MM.1S (cell line): ENCODE measurements at regions not wholly inside any gene's neighbourhood (a gene's known extent, or its start where the extent isn't known, plus 50 kb on each side); places are given as distances from the start of the nearest gene placed in this dataset.

Experiments used
- DNase-seq: peaks from one replicate; pipeline ENCODE4 v3.0.0-alpha.2; 2015
- H2AFZ ChIP-seq: fragments of 300-600 bp; sonication (generic); 2 replicates; pipeline ENCODE4 v1.6.0; 2016; ENCODE audit warnings: antibody characterized with exemption, low read length
- H3F3A ChIP-seq: fragments of 300-600 bp; sonication (generic); 2 replicates; pipeline ENCODE4 v1.6.1; 2016; ENCODE audit warnings: mild to moderate bottlenecking, antibody characterized with exemption, low read length, moderate library complexity, mixed read lengths; ENCODE audit not compliant: insufficient read depth
- H3K27ac ChIP-seq: fragments of 300-600 bp; sonication (generic); 2 replicates; pipeline ENCODE4 v1.5.1; 2016; ENCODE audit warnings: mild to moderate bottlenecking, low read length
- H3K27me3 ChIP-seq: fragments of 300-600 bp; sonication (generic); replicated peaks from 2 replicates; pipeline ENCODE4 v1.6.0; 2016; ENCODE audit warnings: low read length; ENCODE audit not compliant: insufficient read depth
- H3K36me3 ChIP-seq: fragments of 300-600 bp; sonication (generic); replicated peaks from 2 replicates; pipeline ENCODE4 v1.6.1; 2016; ENCODE audit warnings: mild to moderate bottlenecking, low read length, mixed read lengths; ENCODE audit not compliant: insufficient read depth
- H3K4me1 ChIP-seq: fragments of 300-600 bp; sonication (generic); 2 replicates; pipeline ENCODE4 v1.6.1; 2016; ENCODE audit warnings: low read length, mixed read lengths
- H3K4me2 ChIP-seq: fragments of 300-600 bp; sonication (generic); 2 replicates; pipeline ENCODE4 v1.6.0; 2016; ENCODE audit warnings: low read depth, low read length
- H3K4me3 ChIP-seq: fragments of 300-600 bp; sonication (generic); 2 replicates; pipeline ENCODE4 v1.5.1; 2016; ENCODE audit warnings: low read length, mixed read lengths
- H3K79me2 ChIP-seq: fragments of 300-600 bp; sonication (generic); 2 replicates; pipeline ENCODE4 v1.6.1; 2016; ENCODE audit warnings: mixed run types, low read length, mixed read lengths
- H3K9ac ChIP-seq: fragments of 300-600 bp; sonication (generic); 2 replicates; pipeline ENCODE4 v1.6.1; 2016; ENCODE audit warnings: low read length, mixed read lengths
- H3K9me2 ChIP-seq: fragments of 300-600 bp; sonication (generic); replicated peaks from 2 replicates; pipeline ENCODE4 v1.6.1; 2016; ENCODE audit warnings: mild to moderate bottlenecking, low read length, mixed read lengths; ENCODE audit not compliant: insufficient read depth
- H3K9me3 ChIP-seq: fragments of 300-600 bp; sonication (generic); replicated peaks from 2 replicates; pipeline ENCODE4 v1.6.1; 2016; ENCODE audit warnings: mild to moderate bottlenecking, low read length, mixed read lengths; ENCODE audit not compliant: insufficient read depth
- H4K20me1 ChIP-seq: fragments of 300-600 bp; sonication (generic); 2 replicates; pipeline ENCODE4 v1.6.1; 2016; ENCODE audit warnings: mild to moderate bottlenecking, low read length, moderate library complexity, mixed read lengths; ENCODE audit not compliant: insufficient read depth
- EZH2 ChIP-seq: fragments of 300-600 bp; sonication (generic); optimal IDR thresholded peaks from 2 replicates; pipeline ENCODE3; 2017; ENCODE audit warnings: low read depth, mild to moderate bottlenecking, antibody characterized with exemption, low read length, mixed read lengths
- EZH2phosphoT487 ChIP-seq: fragments of 300-600 bp; sonication (generic); IDR thresholded peaks from 2 replicates; pipeline ENCODE4 v1.6.1; 2018; ENCODE audit warnings: antibody characterized with exemption, low read length
- TF ChIP-seq, protein P1 (sequence below): fragments of 300-600 bp; sonication (generic); IDR thresholded peaks from 2 replicates; pipeline ENCODE4 v1.5.1; 2016; ENCODE audit warnings: antibody characterized with exemption, low read length, mixed read lengths

DNA sequence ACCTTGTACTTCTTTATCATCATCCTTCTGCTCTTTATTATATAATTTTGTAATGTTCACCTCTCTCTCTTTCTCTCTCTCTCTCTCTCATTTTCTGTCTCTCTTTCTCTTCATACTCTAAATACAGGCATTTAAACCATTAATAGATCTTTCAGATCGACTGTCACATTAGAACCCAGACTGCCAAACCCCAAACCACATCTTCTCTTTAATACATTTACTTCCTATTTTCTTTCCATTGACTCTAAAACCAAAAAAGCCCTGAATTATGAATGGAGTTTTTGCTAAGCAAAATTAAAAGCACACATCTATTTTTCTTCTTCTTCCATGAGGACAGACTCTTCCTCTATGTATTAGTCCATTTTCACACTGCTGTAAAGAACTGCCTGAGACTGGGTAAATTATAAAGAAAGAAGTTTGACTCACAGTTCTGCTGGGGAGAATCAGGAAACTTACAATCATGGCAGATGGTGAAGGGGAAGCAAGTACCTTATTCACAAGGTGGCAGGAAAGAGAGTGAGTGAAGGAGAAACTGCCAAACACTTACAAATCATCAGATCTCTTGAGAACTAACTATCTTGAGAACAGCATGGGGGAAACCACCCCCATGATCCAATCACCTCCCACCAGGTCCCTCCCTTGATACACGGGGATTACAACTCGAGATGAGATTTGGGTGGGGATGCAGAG, 272.7 kb upstream of the MGMT start:
- H3K79me2 ChIP-seq, result no peaks in the 10 kb centered on the region
- no peak overlapping the region for H3K9ac ChIP-seq
- H3K27ac ChIP-seq, result no peak overlapping the region
- no peak for TF ChIP-seq EZH2phosphoT487
- TF ChIP-seq EZH2, result no peak
- H3K36me3 ChIP-seq, result no peaks in the 10 kb centered on the region
- no peaks in the 10 kb centered on the region for H4K20me1 ChIP-seq
- H3K9me3 ChIP-seq, result no peaks in the 10 kb centered on the region
- no peaks in the 10 kb centered on the region for H3K9me2 ChIP-seq
- no peak for DNase-seq
- no peaks in the 10 kb centered on the region for H3K4me1 ChIP-seq
- H3K4me3 ChIP-seq, result no peak overlapping the region
- no peak overlapping the region for H3K4me2 ChIP-seq
- no peaks in the 10 kb centered on the region for H3F3A ChIP-seq
- no peaks in the 10 kb centered on the region for H3K27me3 ChIP-seq
- no peak overlapping the region for H2AFZ ChIP-seq

DNA sequence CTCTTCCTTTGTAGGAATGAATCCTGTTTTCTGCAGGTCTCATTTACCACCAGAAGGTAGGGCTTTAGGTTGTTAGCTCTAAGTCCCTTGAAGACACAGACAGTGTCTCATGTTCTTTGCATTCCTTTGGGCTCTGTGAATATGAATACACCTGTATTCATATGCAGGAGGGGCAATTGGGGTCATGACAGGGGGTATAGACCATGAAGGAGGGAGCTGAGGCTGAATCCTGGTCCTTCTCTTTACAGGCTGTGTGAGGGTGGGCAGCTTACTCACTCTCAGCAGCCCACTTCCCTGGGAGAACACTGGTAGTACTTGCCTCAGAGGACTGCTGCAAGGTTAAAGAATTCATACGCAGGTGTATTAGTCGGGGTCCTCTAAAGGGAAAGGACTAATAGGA, 267.2 kb upstream of the MGMT start:
- no peak overlapping the region for H2AFZ ChIP-seq
- H3K4me1 ChIP-seq, result no peaks in the 10 kb centered on the region
- H3K4me2 ChIP-seq, result no peak overlapping the region
- H3F3A ChIP-seq, result no peaks in the 10 kb centered on the region
- H3K27ac ChIP-seq, result no peak overlapping the region
- no peaks in the 10 kb centered on the region for H4K20me1 ChIP-seq
- TF ChIP-seq, protein P1, sequence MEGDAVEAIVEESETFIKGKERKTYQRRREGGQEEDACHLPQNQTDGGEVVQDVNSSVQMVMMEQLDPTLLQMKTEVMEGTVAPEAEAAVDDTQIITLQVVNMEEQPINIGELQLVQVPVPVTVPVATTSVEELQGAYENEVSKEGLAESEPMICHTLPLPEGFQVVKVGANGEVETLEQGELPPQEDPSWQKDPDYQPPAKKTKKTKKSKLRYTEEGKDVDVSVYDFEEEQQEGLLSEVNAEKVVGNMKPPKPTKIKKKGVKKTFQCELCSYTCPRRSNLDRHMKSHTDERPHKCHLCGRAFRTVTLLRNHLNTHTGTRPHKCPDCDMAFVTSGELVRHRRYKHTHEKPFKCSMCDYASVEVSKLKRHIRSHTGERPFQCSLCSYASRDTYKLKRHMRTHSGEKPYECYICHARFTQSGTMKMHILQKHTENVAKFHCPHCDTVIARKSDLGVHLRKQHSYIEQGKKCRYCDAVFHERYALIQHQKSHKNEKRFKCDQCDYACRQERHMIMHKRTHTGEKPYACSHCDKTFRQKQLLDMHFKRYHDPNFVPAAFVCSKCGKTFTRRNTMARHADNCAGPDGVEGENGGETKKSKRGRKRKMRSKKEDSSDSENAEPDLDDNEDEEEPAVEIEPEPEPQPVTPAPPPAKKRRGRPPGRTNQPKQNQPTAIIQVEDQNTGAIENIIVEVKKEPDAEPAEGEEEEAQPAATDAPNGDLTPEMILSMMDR, result no peak
- TF ChIP-seq EZH2, result no peak
- no peaks in the 10 kb centered on the region for H3K27me3 ChIP-seq
- no peak overlapping the region for H3K9ac ChIP-seq
- DNase-seq, result no peak
- no peaks in the 10 kb centered on the region for H3K9me2 ChIP-seq
- no peaks in the 10 kb centered on the region for H3K36me3 ChIP-seq
- H3K4me3 ChIP-seq, result no peak overlapping the region
- H3K9me3 ChIP-seq, result no peaks in the 10 kb centered on the region
- no peaks in the 10 kb centered on the region for H3K79me2 ChIP-seq

DNA sequence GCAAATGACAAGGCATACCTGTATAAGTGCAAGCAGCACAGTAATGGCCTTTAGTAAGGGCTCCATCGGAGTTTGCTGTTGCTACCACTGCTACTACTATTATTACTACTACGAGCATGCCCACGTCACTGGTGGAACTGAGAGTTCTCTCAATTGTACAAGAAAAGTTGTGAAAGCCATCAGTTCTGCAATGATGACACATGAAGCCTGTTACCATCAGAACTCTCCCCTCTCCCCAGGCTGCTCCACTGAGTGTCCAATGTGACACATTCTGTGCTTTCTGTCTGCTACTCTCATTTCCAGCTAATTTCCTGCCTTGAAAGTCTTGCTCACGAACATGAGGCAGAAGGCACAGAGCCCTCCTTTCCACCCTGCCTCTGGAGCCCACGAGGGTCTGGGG, 263.2 kb upstream of the MGMT start:
- no peaks in the 10 kb centered on the region for H4K20me1 ChIP-seq
- no peak overlapping the region for H3K27ac ChIP-seq
- H3K9ac ChIP-seq, result no peak overlapping the region
- no peaks in the 10 kb centered on the region for H3K4me1 ChIP-seq
- no peaks in the 10 kb centered on the region for H3K79me2 ChIP-seq
- H3F3A ChIP-seq, result no peaks in the 10 kb centered on the region
- H3K9me3 ChIP-seq, result no peaks in the 10 kb centered on the region
- H3K9me2 ChIP-seq, result no peaks in the 10 kb centered on the region
- no peaks in the 10 kb centered on the region for H3K36me3 ChIP-seq
- no peak overlapping the region for H2AFZ ChIP-seq
- H3K27me3 ChIP-seq, result no peaks in the 10 kb centered on the region
- TF ChIP-seq EZH2phosphoT487, result no peak
- TF ChIP-seq, protein P1, result no peak
- no peak for TF ChIP-seq EZH2
- no peak overlapping the region for H3K4me3 ChIP-seq
- DNase-seq, result no peak
- no peak overlapping the region for H3K4me2 ChIP-seq

DNA sequence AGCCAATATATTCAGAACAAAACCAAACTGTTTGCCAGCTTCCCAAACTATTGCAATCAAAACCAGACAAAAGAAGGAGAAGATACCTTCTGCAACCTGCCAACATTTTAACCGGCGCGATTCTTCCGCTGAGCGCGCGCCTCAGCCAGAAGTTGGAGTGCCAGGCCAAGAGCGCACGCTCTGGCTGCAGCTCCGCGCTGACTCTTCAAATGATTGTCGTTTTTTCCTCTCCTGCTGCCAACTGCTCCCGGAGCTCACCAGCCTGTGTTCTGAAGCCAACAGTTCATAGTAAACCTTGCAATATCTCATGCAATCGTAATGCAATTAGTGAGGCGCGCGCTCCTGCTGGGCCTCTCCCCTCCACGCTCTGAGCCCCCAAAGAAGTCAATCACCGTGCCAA, 259.7 kb upstream of the MGMT start:
- Histone ChIP-seq H2AFZ (no peak overlapping the region), H3K27me3 (no peaks in the 10 kb centered on the region), H3K9ac (no peak overlapping the region), H4K20me1 (no peaks in the 10 kb centered on the region), H3K4me3 (no peak overlapping the region), H3F3A (no peaks in the 10 kb centered on the region), H3K79me2 (no peaks in the 10 kb centered on the region), H3K27ac (no peak overlapping the region), H3K4me1 (no peaks in the 10 kb centered on the region), H3K9me2 (no peaks in the 10 kb centered on the region), H3K9me3 (no peaks in the 10 kb centered on the region), H3K4me2 (no peak overlapping the region), H3K36me3 (no peaks in the 10 kb centered on the region)
- no peak for DNase-seq
- TF ChIP-seq EZH2phosphoT487 (no peak), EZH2 (no peak)
- TF ChIP-seq, protein P1, result no peak
